ENCODE measurements at regions not wholly inside any gene's neighbourhood (a gene's known extent, or its start where the extent isn't known, plus 50 kb on each side); places are given as distances from the start of the nearest gene placed in this dataset.
"Not testable (repeated sequence)": the region's sequence is repeated elsewhere in the genome, so short reads cannot be mapped to it uniquely, and the experiment has no call there.

- no peak for DNase-seq
- intact Hi-C loops (cut with DNase I), result no loop called here
Observed at GRCh38 chrX:50967736-50968135, 57.2 kb downstream of the BMP15 start.

GRCh38 chrX:50968871-50969635, 58.5 kb downstream of the BMP15 start:
- DNase-seq; intact Hi-C loops (cut with DNase I): not testable (repeated sequence)

GRCh38 chrX:50971395-50971794, 60.9 kb downstream of the BMP15 start:
- DNase-seq, result no peak
- intact Hi-C loops (cut with DNase I), result no loop called here

- DNase-seq, result no peak
- intact Hi-C loops (cut with DNase I), result no loop called here
Observed at GRCh38 chrX:50973199-50973598, 62.7 kb downstream of the BMP15 start.

- intact Hi-C loops (cut with DNase I), result no loop called here
- DNase-seq, result no peak
Observed at GRCh38 chrX:50978920-50979682, 68.6 kb downstream of the BMP15 start.

GRCh38 chrX:50980251-50980650, 69.7 kb downstream of the BMP15 start:
- intact Hi-C loops (cut with DNase I), result no loop called here

GRCh38 chrX:50988649-50989048, 78.1 kb downstream of the BMP15 start:
- peak in 4 of 10 donors; percentile 13 to 21 (median 18) for DNase-seq
- intact Hi-C loops (cut with DNase I), result loop anchor here (2.0 kb wide), 1 partner anchor 298 kb away; no protein-coding TSS in a partner anchor

More at GRCh38 chrX:50980251-50980650, 69.7 kb downstream of the BMP15 start:
- no peak for DNase-seq

- DNase-seq, result no peak
- intact Hi-C loops (cut with DNase I), result no loop called here
Observed at GRCh38 chrX:50996930-50997329, 86.4 kb downstream of the BMP15 start.

GRCh38 chrX:51000384-51000783, 89.8 kb downstream of the BMP15 start:
- intact Hi-C loops (cut with DNase I); DNase-seq: not testable (repeated sequence)

- intact Hi-C loops (cut with DNase I); DNase-seq: not testable (repeated sequence)
Observed at GRCh38 chrX:51001733-51002632, 91.4 kb downstream of the BMP15 start.

- no peak for DNase-seq
- intact Hi-C loops (cut with DNase I), result no loop called here
Observed at GRCh38 chrX:51006064-51006463, 95.5 kb downstream of the BMP15 start.

GRCh38 chrX:51024106-51024696, 113.7 kb downstream of the BMP15 start:
- no peak for DNase-seq
- intact Hi-C loops (cut with DNase I), result no loop called here

GRCh38 chrX:51026862-51027261, 116.3 kb downstream of the BMP15 start:
- intact Hi-C loops (cut with DNase I), result no loop called here
- DNase-seq, result no peak

GRCh38 chrX:51035746-51036145, 125.2 kb downstream of the BMP15 start:
- intact Hi-C loops (cut with DNase I), result no loop called here
- DNase-seq, result no peak

GRCh38 chrX:51047950-51048349, 137.4 kb downstream of the BMP15 start:
- intact Hi-C loops (cut with DNase I), result no loop called here
- DNase-seq, result no peak

GRCh38 chrX:51053741-51054140, 143.2 kb downstream of the BMP15 start:
- DNase-seq, result no peak
- intact Hi-C loops (cut with DNase I), result no loop called here

- DNase-seq, result no peak
- intact Hi-C loops (cut with DNase I), result no loop called here
Observed at GRCh38 chrX:51098046-51098445, 187.5 kb downstream of the BMP15 start.

GRCh38 chrX:51119058-51119926, 208.8 kb downstream of the BMP15 start:
- intact Hi-C loops (cut with DNase I), result not testable (repeated sequence)
- DNase-seq, result peak in 3 of 10 donors; percentile 51 to 70 (median 64)

- intact Hi-C loops (cut with DNase I), result not testable (repeated sequence)
- DNase-seq, result peak in 1 of 10 donors; percentile 69
Observed at GRCh38 chrX:51125743-51126142, 206.9 kb upstream of the NUDT10 start.
